CD4-positive, alpha-beta T cell treated with Interleukin-15 for 4 hours (primary cell): ENCODE measurements at regions not wholly inside any gene's neighbourhood (a gene's known extent, or its start where the extent isn't known, plus 50 kb on each side); places are given as distances from the start of the nearest gene placed in this dataset.

Source experiments
- DNase-seq: peaks from one replicate; pipeline ENCODE4 v3.0.0-alpha.2; 2020; ENCODE audit warnings: low spot score

DNA sequence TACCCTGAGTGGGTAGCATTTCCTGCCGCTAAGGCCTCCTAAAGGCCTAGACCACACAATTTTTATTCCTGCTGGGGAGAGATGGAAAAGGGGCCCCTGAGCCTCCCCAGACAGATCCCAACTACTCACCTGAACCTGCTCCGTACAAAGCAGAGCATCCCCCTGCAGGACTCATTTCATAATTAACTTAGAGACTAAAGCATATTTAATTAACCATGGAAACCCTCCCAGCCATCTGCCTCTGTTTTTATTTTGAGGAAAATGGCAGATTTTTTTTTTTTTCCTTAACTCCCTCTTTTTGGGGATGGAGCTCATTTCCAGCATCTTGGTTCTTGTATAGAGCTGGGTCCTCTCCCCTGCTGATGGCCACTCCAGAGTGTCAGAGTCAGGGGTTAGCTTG, 96.5 kb upstream of the CRHR1 start:
- no peak for DNase-seq

DNA sequence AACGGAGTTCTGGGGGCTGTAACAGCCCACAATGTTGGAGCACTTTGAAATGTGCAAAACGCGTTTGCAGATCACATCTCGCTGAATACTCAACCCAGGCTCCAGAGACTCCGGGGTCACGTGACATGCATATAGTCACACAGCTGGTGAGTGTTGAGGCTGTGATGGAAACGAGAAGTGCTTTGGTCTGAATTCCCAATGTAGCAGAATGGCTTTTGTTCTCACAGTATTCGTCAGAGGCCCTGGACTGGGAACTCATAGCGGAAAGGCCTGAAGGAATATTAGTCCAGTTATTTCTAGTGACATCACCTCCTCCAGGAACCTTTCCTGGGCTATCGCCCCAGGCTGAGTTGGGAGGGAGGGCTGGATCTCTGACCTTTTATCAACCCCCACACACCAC, 95.8 kb upstream of the CRHR1 start:
- no peak for DNase-seq

DNA sequence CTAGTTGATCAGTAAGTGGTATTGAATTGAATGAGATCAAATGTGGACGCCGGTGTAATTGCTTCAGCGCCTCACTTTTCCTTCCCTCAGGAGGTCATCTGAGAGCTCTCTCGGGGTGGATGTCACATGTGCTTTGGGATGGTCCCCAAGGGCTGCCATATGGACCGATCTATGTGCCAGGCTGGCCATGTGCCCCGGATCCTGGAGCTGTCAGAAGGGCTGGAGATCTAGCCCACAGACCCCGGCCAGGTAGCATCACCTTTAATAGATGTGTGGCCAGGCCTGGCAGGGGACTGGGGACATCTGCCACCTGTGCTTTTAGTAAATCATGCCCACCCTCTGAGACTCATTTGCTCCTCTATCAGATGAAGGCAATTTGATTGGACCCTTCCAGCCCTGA, 95.3 kb upstream of the CRHR1 start:
- DNase-seq = no peak

DNA sequence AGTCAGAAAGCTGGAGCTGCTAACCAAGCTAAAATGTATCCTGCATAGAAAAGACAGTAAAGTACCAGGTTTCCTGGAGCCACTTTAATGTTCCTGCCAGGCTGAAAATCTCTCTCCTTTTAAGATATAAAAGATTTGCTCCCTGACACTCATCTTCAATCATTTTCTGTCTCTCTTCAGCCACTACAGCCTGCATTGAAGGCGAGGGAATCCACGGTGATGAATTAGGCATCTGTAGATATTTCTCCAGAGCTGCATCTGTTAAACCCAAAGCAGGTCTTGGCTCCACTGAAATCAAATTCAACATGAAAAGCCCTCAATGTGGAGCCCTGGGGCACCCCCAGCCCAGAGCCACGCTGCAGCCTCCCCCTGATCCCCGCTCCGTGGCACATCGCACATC, 94.7 kb upstream of the CRHR1 start:
- DNase-seq = no peak

DNA sequence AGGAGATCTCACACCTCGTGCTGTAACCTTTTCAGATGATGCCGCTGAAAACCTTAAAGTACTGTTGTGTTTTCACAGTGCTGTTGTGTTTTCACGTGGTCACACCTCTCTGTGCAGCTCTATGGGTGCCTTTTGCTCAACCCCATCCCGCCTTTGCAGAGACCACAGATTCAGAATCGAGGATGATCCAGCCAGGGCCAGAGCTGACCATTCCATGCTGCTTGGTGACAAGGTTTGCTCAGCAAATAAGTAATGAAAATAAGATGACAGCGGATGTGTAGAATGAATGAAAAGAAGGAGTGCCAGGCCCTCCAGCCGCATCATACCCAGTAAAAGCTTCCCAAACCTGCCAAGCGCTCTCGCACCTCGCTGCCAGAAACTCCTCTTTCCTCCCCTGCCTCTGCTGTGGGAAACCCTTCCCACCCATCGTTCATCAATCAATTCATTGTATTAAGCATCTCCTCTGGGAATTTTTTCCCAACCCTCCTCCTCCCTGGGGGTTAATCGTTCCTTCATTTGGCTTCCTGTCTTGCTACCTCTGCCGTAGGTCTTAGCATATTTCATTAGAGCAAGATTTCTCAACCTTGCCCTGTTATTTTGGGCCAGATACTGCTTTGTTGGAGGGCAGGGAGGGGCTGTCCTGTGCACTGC, 93.4 kb upstream of the CRHR1 start:
- no peak for DNase-seq

DNA sequence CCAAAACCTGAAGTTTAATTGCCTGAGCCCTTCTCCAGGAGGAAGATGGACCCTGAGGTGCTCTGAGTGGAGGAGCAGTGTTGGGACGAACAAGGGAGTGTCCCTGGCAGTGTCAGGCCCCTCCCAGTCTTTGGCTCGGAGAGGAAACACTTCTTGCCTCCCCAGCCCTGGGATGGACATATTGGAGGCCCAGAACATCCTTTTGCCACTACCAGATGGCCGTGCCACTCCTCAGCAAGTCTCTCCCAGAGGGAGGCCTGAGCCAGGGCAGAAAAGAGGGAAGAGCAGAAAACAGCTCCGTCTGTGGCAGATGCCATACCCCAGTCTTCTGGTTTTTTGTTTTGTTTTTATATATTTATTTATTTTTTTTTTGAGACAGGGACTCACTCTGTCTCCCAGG, 91.5 kb upstream of the CRHR1 start:
- DNase-seq = no peak

DNA sequence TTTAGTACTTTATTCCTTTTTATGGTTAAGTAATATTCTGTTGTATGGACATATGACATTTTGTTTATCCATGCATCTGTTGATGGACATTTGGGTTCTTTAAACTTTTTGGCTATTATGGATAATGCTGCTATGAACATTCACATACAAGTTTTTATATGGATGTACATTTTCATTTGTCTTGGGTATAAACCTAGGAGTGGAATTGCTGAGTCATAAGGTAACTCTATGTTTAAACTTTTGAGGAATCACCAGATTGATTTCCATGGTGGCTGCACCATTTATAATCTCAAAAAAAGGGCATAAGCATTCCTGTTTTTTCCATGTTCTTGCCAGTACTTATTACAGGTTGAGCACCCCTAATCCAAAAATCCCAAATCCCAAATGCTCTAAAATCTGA, 90.3 kb upstream of the CRHR1 start:
- no peak for DNase-seq

DNA sequence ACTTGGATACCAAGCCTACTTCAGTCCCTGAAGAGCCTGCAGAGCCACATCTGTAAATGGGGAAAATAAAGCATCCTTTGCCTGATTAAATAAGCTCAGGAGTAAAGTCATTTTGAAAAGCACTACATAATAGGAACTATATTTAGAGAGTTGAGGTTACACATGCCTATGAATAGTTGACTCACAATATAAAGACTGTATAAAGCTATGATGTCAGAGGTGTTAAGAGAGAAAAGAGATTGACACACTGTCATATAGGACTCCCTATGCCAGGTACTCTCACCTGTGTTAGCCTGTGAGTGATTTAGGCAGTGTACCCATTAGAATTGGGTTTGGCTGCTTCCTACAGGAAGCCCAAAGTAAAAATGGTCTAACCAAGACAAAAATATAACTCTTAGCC, 87.7 kb upstream of the CRHR1 start:
- no peak for DNase-seq

DNA sequence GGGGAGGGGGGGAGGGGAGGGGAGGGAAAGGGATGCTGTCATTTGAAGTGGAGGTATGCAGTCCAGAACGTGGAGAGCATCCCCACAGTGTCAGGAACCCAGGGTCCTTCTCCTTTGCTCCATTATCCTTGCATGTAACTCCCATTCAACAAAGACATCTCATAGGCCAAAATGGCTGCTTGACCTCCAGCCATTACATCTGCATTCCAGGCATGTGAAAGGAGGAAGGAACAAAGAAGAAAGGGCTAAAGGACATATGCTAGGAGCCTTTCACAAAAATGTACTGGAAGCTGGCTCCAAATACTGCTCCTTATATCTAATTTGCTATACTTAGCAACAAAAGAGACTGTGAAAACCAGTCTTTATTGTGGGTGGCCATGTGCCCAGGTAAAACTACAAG, 87.0 kb upstream of the CRHR1 start:
- no peak for DNase-seq

DNA sequence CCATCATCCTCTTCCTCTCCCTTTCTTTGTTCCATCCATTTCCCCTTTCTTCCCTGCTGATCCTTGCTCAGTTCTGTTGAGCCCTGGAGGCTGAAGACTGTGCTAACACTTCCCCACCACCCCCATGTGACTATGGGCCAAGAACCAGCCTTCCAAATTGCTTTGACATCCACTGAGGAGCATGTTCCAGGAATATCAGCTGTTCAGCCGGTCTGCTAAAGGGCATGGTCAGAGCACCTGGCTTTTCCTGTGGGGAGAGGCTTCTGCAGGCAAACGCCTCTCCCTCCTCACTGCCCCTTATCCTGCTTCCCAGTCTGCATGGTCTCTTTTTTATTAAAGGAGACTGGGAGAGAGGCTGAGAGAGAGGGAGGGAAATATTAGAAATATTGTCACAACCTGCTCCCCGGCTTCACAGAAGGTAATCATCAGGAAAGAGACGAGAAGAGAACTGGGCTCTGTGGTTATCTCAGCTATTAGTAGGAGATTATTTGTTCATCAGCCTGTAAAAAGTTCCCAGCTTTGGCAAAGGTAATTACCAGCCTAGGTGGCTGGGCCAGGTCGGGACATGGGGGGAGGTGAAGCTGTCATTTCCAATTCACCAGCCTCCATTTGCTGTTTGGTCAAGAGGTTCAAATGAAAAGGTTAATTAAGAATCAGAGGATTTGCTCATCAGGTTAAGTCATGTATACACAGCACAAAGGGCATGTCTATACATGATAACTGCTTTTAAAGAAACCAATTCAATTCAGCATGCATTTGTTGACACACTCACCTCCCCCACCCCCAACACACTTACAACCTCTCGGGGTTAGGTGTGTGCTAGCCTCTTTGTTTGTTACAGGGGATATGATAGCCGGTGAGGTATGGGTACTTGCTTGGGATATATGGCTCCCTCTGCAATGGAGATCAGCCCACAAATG, 83.7 kb upstream of the CRHR1 start:
- no peak for DNase-seq

DNA sequence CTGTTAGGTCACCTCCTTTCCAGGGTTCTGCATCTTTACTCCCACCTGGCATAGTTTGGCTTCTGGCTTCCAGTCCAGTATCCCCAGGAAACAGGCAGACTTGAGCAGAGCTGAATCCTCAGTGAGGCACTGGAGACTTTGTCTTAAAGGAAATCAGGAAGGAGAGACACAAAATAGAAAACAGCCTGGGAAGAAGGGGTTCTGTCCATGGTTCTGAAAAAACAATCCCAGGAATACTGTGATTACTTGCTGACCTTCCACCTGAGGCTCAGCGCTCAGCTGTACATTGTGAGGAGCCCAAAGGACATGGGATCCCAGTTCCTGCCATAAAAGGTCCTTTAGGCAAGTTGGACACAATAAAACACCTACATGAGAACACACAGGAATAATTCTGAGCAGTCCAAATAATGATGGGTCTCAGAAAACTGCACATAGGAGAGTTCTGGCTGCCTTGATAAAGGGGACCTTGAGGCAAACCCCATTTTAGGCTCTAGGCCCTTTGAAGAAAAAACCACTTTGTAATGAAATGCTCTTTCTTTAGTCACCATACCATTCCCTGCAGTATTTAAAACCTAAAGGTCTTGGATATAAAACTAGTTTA, 81.4 kb upstream of the CRHR1 start:
- DNase-seq = no peak

DNA sequence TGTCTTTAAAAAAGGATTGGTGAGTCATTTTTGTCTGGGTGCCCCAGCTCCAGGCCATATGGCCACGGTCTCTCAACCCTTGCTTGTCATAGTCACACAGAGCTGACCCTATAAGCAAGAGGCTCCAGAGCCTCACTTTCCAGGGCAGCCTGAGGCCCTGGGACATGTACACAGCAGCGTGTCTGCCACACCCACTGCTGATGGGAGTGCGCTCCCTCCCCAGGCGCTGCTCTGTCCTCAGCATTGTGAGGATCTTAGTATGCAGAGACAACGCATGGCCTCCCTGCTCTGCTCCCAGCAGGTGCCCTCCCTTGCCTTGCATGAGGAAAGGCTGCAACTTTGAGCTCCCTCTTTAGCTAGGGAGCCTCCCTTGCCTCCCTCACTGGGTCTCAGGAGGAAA, 80.8 kb upstream of the CRHR1 start:
- DNase-seq = no peak

DNA sequence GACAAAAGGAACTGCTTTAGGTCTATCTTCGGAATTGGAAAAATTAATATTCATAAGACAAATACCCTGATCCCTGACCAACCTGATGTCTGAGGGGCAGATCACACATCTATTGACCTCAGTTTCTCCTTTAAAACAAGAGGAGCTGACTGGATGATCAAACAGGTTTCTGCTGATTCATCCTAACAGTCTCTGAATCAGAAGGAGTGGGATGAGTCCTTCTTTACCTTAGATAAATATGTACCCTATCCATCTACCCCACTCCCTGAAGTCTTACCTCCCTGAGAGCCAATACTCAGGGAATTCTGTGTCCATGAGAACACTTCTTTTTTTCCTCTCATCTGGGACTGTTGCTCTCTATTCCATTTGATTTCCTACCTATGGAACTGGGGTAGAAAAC, 80.3 kb upstream of the CRHR1 start:
- no peak for DNase-seq

DNA sequence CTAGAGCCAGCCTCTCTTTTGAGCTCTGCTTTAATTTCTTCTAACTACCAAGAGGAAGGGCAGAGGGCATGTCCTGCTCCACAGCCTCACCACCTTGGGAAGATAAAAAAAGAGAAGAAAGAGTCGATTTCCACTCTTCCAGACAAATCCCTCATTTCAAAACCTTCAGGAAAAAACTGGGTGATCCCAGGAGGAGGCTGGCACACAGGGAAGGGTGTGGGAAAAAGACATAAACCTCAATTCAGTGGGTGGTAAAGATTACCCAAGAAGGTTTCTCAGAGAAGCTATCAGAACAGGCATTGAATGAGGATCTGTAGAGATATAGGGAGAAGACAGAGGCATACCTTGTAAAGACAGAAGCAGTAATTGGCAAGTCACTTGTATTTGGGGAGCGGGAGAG, 79.9 kb upstream of the CRHR1 start:
- DNase-seq = no peak

DNA sequence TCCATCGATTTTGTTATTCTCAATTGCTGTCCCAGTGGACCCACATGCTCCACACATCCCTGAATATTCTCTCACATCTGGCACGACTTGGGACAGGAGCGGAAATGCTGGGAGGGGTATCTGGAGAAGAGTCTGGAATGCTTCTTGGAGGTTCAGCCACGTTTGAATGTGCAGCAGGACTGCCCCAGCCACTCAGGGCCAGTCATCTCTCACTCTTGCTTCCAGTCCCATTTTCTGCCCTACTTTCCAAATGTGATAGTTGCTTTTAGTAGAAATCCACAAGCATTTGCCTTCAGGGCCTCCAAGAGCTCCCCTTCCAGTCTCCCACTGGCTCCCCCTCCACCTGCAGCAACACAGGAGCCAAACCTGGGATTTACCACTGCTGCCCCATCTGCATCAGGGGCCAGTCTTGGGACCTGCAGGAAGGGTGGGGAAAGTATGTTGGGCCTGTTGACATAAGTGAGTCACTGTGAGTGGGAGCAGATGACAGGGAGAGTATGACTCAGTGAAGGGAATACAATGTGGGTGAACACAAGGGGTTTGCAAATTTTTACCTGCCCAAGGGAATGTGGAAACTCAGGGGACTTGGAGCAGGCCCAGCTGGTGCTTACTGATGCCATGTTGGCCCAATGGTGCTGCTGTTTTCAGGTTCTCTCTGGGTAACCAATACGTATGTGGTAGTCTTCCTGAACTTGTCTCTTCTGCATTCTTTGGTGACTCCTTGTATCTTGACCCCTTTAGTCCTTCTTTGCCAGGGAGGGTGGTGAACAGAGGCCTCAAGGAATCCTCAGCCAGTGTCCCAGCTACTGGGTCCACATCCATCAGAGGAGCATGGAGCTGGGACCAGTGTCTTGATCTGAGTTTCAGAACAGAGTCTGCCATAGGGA, 78.8 kb upstream of the CRHR1 start:
- no peak for DNase-seq

DNA sequence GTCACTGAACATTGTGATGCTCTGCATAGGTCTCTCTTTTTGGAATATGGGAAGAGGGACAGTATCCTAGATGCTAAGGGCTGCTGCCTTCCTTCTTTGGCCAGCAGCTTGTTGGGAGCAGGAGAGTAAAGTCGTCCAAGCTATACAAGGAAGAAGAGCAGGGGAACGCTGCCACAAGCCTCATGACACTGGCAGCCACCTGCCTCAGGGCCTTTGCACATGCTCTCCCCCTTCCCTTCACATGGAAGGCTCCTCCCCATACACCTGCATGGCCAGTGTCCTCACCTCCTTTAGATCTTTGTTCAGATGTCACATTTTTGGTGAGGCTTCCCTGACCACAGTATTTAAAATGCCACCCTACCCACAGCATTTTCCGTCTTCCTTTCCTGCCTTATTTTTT, 78.1 kb upstream of the CRHR1 start:
- no peak for DNase-seq

DNA sequence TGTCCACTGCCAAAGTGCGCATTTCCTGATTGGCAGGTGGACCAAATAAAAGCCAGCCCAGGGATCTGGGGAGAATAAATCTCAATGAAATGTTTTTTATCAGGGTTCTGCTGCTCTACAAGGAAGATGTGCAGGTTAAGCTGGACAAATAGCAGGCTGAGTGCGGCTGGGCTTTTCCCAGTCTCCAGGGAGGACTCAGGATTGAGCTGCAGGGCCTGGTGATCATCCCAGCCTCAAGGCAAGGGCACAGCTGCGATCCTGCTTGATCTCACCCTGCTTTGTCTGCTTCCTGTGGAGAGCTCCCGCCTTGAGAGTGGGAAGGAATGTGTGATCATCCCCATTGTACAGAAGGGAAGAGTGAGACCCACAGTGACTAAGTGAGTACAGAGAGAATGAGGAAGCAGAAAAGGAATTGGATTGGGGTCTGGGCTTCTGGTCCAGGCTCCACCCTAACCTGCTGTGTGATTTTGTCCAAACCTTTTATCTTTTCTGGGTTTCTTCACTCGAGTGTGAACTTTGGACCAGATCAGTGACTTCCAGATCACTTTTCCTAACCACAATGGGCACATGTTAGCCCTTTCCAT, 75.3 kb upstream of the CRHR1 start:
- no peak for DNase-seq

DNA sequence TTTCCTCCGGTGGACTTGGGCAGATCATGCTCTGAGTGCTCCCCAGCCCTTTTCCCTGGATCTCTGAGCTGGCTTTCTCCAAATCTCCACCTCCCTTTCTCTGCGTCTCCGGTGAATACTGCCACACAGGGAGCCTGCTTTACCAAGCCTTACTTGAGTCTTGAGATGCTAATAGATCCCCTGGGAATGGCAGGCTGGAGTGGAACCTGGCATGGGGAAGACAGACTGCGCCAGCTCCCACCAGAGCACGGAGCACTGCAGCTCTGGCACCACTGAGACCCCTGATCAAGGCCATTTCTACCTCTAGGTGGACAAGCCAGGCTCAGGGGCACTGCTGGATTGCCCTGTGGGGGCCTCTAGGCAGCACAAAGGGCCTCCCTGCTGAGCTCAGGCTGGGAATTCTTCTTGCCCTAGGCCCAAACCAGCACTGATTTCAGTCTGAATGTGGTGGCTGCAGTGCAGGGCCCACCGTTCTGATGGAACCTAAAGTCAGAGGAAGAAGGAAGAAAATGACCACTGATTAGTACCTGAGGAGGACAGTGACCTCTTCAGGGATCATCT, 74.3 kb upstream of the CRHR1 start:
- no peak for DNase-seq

DNA sequence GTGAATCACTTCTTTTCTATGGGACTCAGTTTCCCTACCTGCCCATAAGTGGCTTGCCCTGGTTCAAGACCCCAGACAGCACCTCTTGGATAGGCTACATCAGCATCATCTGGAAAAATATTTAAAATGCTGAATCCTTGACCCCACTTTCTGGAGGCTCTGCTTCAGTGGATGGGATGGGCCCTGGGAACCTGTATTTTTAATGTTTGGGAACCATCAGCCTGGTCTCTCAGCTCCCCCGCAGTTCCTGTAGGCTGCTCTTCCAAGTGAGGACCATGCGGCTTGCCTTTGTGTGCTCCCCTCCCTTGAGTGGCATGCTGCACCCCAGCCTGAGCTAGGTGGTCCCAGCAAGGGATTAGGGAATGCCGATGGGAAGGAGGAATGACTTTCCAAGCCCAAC, 68.3 kb upstream of the CRHR1 start:
- no peak for DNase-seq

DNA sequence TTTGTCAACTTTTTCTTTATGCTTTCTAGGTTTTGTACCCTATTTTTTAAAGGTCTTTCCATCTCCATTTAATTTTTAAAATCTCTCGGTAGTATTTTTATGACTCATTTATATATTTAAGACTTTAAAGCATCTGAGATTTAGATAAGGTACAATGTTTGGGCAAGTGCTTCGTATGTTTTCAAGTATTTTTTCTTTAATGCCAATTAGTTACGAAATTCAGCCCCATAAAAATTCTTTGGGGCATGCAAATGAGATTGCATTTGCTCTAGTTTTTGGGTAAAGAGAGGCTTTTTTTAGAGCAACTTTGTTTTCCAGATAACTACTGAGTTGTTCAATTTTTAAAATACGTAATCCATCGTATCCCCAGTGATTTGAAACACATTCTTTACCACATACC, 65.3 kb upstream of the CRHR1 start:
- no peak for DNase-seq

DNA sequence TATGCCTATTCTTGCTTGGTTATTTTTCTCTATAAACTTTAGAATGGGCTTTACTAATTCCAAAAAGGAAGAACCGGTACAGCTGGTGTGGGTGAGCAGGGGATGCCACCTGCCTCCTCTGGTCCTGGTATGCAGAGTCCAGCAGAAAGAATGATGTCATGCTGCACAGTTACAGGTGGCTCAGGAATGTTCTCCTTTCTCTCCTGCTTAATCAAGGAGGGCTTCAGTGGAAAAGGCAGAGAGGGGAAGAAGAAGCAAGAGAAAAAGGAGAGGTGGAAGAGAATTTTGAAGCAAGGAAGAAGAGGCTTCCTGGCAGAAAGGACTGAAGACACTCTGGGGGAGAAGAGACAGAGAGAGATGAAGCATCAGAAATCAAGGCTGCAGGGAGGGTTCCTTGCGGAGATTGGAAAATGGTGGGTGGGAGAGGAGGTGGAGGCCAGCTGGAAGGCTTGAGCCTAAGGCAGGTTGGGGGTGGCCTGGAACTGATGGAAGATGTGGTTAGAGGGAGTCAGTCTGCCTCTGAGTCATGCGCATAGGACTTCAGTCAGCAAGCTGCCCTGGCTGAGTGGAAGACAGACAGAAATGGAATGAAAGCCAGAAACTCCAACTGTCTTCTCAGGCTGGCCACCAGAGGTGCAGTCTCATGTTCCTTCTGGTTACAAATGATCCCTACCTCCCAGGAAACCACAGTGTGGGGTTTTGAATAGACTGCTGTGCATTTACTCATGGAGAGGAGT, 64.6 kb upstream of the CRHR1 start:
- no peak for DNase-seq
